Gastrocnemius medialis (tissue), 4 donors: ENCODE measurements at regions not wholly inside any gene's neighbourhood (a gene's known extent, or its start where the extent isn't known, plus 50 kb on each side); places are given as distances from the start of the nearest gene placed in this dataset.

Source experiments
- ATAC-seq, 2 donors: fragments of 150-250 bp; one replicate each; pipeline ENCODE4 v1.9.1; 2016
- DNase-seq, 2 donors: peaks; one replicate each; pipeline ENCODE4 v3.0.0-alpha.2; 2019
- H3K27ac ChIP-seq, 4 donors: fragments of 200-600 bp; sonication (generic); 1 replicate in 1 of 4; 2 replicates in 3 of 4; pipeline ENCODE4 v1.5.1; 2016 to 2018; ENCODE audit warnings: mild to moderate bottlenecking in 2 of 4, moderate library complexity in 1 of 4
- H3K27me3 ChIP-seq, 3 donors: fragments of 200-600 bp; sonication (generic) in 2 of 3; 1 replicate in 1 of 3; 2 replicates in 2 of 3; pipeline versions ENCODE4 v1.5.1 to v1.6.0; 2016 to 2019; ENCODE audit warnings: mild to moderate bottlenecking in 1 of 3, moderate library complexity in 1 of 3
- H3K36me3 ChIP-seq, 2 donors: fragments of 200-600 bp; sonication (generic) in 1 of 2; one replicate each; pipeline ENCODE4 v1.5.1; 2017 to 2018
- H3K4me1 ChIP-seq, 2 donors: fragments of 200-600 bp; sonication (generic) in 1 of 2; one replicate each; pipeline ENCODE4 v1.5.1; 2016 to 2017; ENCODE audit warnings: mild to moderate bottlenecking in 2 of 2
- H3K4me3 ChIP-seq, 4 donors: fragments of 200-600 bp; sonication (generic) in 3 of 4; 1 replicate in 1 of 4; 2 replicates in 3 of 4; pipeline ENCODE4 v1.5.1; 2016 to 2019; ENCODE audit warnings: mild to moderate bottlenecking in 2 of 4
- H3K9me3 ChIP-seq, 3 donors: fragments of 200-600 bp; sonication (generic) in 2 of 3; 1 replicate in 1 of 3; 2 replicates in 2 of 3; pipeline ENCODE4 v1.5.1; 2016 to 2019
- CTCF ChIP-seq, 5 experiments: fragments of 450-650 bp in 3 of 5; fragments of 200-600 bp in 2 of 5; sonication (generic) in 2 of 5; IDR thresholded peaks in 4 of 5; conservative IDR thresholded peaks in 1 of 5; 1 replicate in 4 of 5; 2 replicates in 1 of 5; pipeline ENCODE4 v1.5.1; 2016 to 2019; ENCODE audit warnings: antibody characterized with exemption in 5 of 5, mild to moderate bottlenecking in 3 of 5, moderate library complexity in 3 of 5
- POLR2A ChIP-seq, 2 donors: fragments of 450-650 bp; IDR thresholded peaks; one replicate each; pipeline ENCODE4 v1.6.1; 2017; ENCODE audit warnings: antibody characterized with exemption in 2 of 2, mild to moderate bottlenecking in 2 of 2, moderate library complexity in 2 of 2
- in situ Hi-C, 4 donors: fragments of 200-750 bp; cut with MboI; loops; one replicate each; pipeline versions ENCODE4 v1.15.0 to v1.8.0; 2017; ENCODE audit warnings: low sequenced_read_pairs in 4 of 4
- intact Hi-C: fragments of 100-400 bp; cut with DNase I; formaldehyde crosslinking; loops from one replicate; pipeline ENCODE4 v1.15.1; 2023; ENCODE audit warnings: low total_unique reads

GRCh38 chr12:19992311-19992710, 376.0 kb upstream of the PDE3A start:
- intact Hi-C loops, result no loop called here
- in situ Hi-C loops, result no loop called here
- no peak for DNase-seq

DNA sequence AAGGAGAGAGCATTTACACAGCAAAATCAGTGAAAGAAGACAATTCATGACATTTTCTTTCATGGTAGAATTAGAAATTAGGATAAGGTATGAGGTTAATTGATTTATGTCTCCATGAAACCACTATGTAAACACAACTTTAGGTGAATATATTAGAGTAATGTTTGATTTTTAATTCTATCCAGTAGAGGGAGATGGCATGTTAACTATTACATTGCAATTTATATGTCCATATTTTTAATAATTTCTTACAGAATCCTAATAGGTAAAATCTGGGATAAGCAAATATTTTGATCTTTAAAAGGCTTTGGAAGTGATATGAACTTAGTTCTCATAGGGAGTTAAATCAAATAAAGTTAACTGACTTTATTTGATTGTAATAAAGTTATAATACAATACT, 373.4 kb upstream of the PDE3A start:
- no peak for TF ChIP-seq CTCF (IDR thresholded peaks at IDR 0.05 in 4 of 5, conservative IDR thresholded peaks at IDR 0.05 in 1 of 5)
- no peak for TF ChIP-seq POLR2A (IDR thresholded peaks at IDR 0.05)
- Histone ChIP-seq H3K36me3 (no peaks in the 10 kb centered on the region), H3K4me1 (no peaks in the 10 kb centered on the region), H3K27ac (no peak overlapping the region), H3K9me3 (no peaks in the 10 kb centered on the region), H3K4me3 (no peak overlapping the region), H3K27me3 (no peaks in the 10 kb centered on the region)
- ATAC-seq (no peak), DNase-seq (no peak)
- in situ Hi-C loops, result no loop called here
- intact Hi-C loops, result no loop called here

More at GRCh38 chr12:19992311-19992710, 376.0 kb upstream of the PDE3A start:
- Histone ChIP-seq H3K4me3 (no peak overlapping the region), H3K27me3 (no peaks in the 10 kb centered on the region), H3K27ac (no peak overlapping the region), H3K36me3 (no peaks in the 10 kb centered on the region), H3K4me1 (no peaks in the 10 kb centered on the region), H3K9me3 (no peaks in the 10 kb centered on the region)
- ATAC-seq, result no peak
- TF ChIP-seq POLR2A (IDR thresholded peaks at IDR 0.05) (no peak), CTCF (IDR thresholded peaks at IDR 0.05 in 4 of 5, conservative IDR thresholded peaks at IDR 0.05 in 1 of 5) (no peak)

DNA sequence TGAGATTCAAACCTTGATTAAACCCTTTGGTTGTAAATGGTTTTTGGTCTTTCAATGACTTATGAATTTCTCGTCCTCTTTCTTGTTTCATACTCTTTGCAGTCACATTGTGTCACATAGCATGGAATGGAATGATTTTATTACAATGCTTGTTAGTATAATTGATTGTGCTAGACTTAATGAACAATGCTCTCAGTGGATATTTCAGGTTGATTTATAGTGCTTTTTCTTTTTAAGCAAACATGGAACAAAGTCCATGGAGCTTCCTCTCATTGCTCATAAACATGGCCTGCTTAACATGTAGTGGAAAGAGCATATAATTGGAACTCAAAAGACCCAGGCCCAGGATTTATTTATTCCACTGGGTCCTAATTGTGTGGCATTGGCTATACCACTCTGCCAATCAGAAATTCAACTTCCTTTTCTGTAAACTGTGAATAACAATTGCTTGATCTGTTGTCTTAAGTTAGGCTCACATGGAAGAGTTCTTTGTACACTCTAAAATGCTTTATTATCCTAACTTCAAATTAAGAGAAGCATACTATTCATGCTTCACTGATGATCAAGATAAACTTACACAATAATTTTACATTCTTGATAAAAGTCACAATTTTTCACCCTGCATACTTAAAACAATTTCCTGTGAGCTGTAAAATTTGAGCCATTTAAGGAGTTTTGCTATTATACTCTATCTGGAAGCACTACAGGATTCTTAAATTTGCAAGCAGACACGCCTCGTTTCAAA, 370.5 kb upstream of the PDE3A start:
- no peak overlapping the region for H3K4me3 ChIP-seq
- DNase-seq (no peak), ATAC-seq (no peak)
- H3K4me1 ChIP-seq, result no peaks in the 10 kb centered on the region
- H3K27me3 ChIP-seq, result no peaks in the 10 kb centered on the region
- H3K27ac ChIP-seq, result no peak overlapping the region
- no peaks in the 10 kb centered on the region for H3K9me3 ChIP-seq
- H3K36me3 ChIP-seq, result no peaks in the 10 kb centered on the region
- in situ Hi-C loops (no loop called here), intact Hi-C loops (no loop called here)
- no peak for TF ChIP-seq CTCF (IDR thresholded peaks at IDR 0.05 in 4 of 5, conservative IDR thresholded peaks at IDR 0.05 in 1 of 5)
- no peak for TF ChIP-seq POLR2A (IDR thresholded peaks at IDR 0.05)

DNA sequence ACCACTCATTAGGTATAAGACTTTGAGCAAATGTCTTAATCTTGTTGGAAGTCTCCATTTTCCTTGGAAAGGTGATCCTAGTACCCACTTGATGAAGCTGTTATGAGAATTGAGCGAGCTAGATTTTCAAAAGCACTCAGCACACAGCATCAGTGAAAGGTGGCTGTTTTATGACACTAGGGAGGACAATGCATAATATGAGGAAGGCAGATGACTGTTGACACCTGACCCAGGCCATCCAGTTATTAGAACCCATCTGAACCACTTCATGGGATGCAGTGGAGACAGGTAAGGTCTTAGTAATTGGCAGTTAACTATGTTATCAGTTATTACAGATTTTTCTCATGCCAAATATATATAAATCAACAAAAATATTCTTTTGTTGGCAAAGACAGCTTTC, 369.9 kb upstream of the PDE3A start:
- Histone ChIP-seq H3K27ac (no peak overlapping the region), H3K4me1 (no peaks in the 10 kb centered on the region), H3K9me3 (no peaks in the 10 kb centered on the region), H3K27me3 (no peaks in the 10 kb centered on the region), H3K36me3 (no peaks in the 10 kb centered on the region), H3K4me3 (no peak overlapping the region)
- intact Hi-C loops (no loop called here), in situ Hi-C loops (no loop called here)
- ATAC-seq, result no peak
- DNase-seq, result no peak
- TF ChIP-seq POLR2A (IDR thresholded peaks at IDR 0.05), result no peak
- TF ChIP-seq CTCF (IDR thresholded peaks at IDR 0.05 in 4 of 5, conservative IDR thresholded peaks at IDR 0.05 in 1 of 5), result no peak
